Endothelial cell of umbilical vein (primary cell): ENCODE measurements at regions not wholly inside any gene's neighbourhood (a gene's known extent, or its start where the extent isn't known, plus 50 kb on each side); places are given as distances from the start of the nearest gene placed in this dataset.

Experiments used
- CTCF ChIP-seq, 2 donors: IDR thresholded peaks; 1 replicate in 1 of 2; 2 replicates in 1 of 2; pipeline ENCODE4 v1.5.1; 2011; ENCODE audit warnings: low read length in 2 of 2, mild to moderate bottlenecking in 2 of 2, moderate library complexity in 2 of 2, control low read depth in 1 of 2, inconsistent platforms in 1 of 2, low read depth in 1 of 2; ENCODE audit not compliant: insufficient read depth in 1 of 2; ENCODE audit errors: extremely low read depth in 1 of 2
- EZH2 ChIP-seq: IDR thresholded peaks from 2 replicates; pipeline ENCODE4 v1.6.1; 2012; ENCODE audit warnings: borderline replicate concordance, low read depth, mild to moderate bottlenecking, moderate library complexity, low read length, inconsistent platforms; ENCODE audit not compliant: severe bottlenecking
- GATA2 ChIP-seq: IDR thresholded peaks from 2 replicates; pipeline ENCODE4 v1.7.0; 2011; ENCODE audit warnings: low read depth, mild to moderate bottlenecking, moderate library complexity, mixed read lengths, low read length; ENCODE audit not compliant: insufficient read length, insufficient read depth
- JUN ChIP-seq: IDR thresholded peaks from 2 replicates; pipeline ENCODE4 v1.6.1; 2011; ENCODE audit warnings: borderline replicate concordance, low read depth; ENCODE audit not compliant: insufficient read length, insufficient read depth
- POLR2A ChIP-seq: IDR thresholded peaks from 2 replicates; pipeline ENCODE4 v1.6.1; 2012; ENCODE audit warnings: low read depth, mild to moderate bottlenecking, control low read depth, low read length
- POLR2AphosphoS5 ChIP-seq: IDR thresholded peaks from 2 replicates; pipeline ENCODE4 v1.6.1; 2012; ENCODE audit warnings: low read depth, mild to moderate bottlenecking, control low read depth, low read length, moderate library complexity; ENCODE audit not compliant: insufficient read depth

GRCh38 chr10:131000244-131000643 is 311.3 kb downstream of the TCERG1L start:
- TF ChIP-seq EZH2 = no peak
- TF ChIP-seq CTCF (IDR thresholded peaks at IDR 0.05; ENCODE audit: extremely low read depth in 1 of 2, insufficient read depth in 1 of 2, low read depth in 1 of 2, low read length in 2 of 2) = no peak
- no peak for TF ChIP-seq POLR2A
- TF ChIP-seq JUN = no peak
- TF ChIP-seq POLR2AphosphoS5 = no peak
- TF ChIP-seq GATA2 = no peak
